ENCODE measurements at regions not wholly inside any gene's neighbourhood (a gene's known extent, or its start where the extent isn't known, plus 50 kb on each side); places are given as distances from the start of the nearest gene placed in this dataset.

- no peak overlapping the region for H3K4me3 ChIP-seq
- no peaks in the 10 kb centered on the region for H3K36me3 ChIP-seq
- no peaks in the 10 kb centered on the region for H3K4me1 ChIP-seq
- 61 to 75% (median 71%) methylated on average over 4 of the region's 4 CpGs for WGBS, 5 donors
- peaks cover 0 to 14% (median 0%) of the 10 kb centered on the region in 7 donors for H3K27me3 ChIP-seq (replicated peaks in 1 of 7)
- no peak for TF ChIP-seq CTCF (IDR thresholded peaks at IDR 0.05 in 8 of 11, conservative IDR thresholded peaks at IDR 0.05 in 3 of 11)
- H3K27ac ChIP-seq = no peak overlapping the region
- intact Hi-C loops (cut with DNase I; ENCODE audit: low total_unique reads) = no loop called here
- peaks cover 3 to 39% (median 31%) of the 10 kb centered on the region in 8 donors for H3K9me3 ChIP-seq
- no peak for DNase-seq
Observed at GRCh38 chr5:71859515-71859914, 140.4 kb downstream of the CARTPT start.

- intact Hi-C loops (cut with DNase I; ENCODE audit: low total_unique reads) = no loop called here
- no peak for DNase-seq
- Histone ChIP-seq H3K4me1 (no peaks in the 10 kb centered on the region), H3K27ac (no peak overlapping the region), H3K4me3 (no peak overlapping the region), H3K27me3 (replicated peaks in 1 of 7) (peaks cover 0 to 16% (median 0%) of the 10 kb centered on the region in 7 donors), H3K36me3 (no peaks in the 10 kb centered on the region), H3K9me3 (peaks cover 3 to 34% (median 25%) of the 10 kb centered on the region in 8 donors)
- WGBS, 5 donors = 70 to 86% (median 79%) methylated on average over 3 of the region's 3 CpGs
- TF ChIP-seq CTCF (IDR thresholded peaks at IDR 0.05 in 8 of 11, conservative IDR thresholded peaks at IDR 0.05 in 3 of 11) = no peak
- no peak for TF ChIP-seq POLR2A (IDR thresholded peaks at IDR 0.05)
- no peak for TF ChIP-seq POLR2AphosphoS5 (IDR thresholded peaks at IDR 0.05)
Observed at GRCh38 chr5:71860048-71860447, 141.0 kb downstream of the CARTPT start.

DNA sequence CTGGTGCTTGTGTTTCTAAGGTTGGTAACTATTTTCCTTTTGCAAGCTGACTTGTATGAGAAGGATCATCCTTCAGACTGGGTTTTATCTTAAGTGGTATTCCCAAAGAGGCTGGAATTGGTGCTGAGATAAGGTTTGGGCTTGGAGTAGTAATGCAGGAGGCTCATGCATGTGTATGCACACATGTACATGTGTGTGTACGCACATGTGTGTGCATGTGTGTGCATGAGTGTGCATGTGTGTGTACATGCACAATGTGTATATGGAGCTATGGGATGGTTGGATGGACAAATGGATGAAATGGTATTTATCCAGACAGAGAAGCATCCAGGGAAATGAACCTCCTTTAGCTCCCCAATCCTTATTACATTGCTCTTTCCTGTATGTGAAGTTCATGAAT, 142.6 kb downstream of the CARTPT start:
- intact Hi-C loops (cut with DNase I; ENCODE audit: low total_unique reads) = no loop called here
- Histone ChIP-seq H3K4me3 (no peak overlapping the region), H3K27ac (no peak overlapping the region), H3K36me3 (no peaks in the 10 kb centered on the region), H3K9me3 (peaks cover 0 to 18% (median 9%) of the 10 kb centered on the region in 8 donors), H3K4me1 (no peaks in the 10 kb centered on the region), H3K27me3 (replicated peaks in 1 of 7) (peaks cover 0 to 18% (median 0%) of the 10 kb centered on the region in 7 donors)
- WGBS, 5 donors = 0 to 82% (median 75%) methylated on average over 1 of the region's 1 CpG; no CpG with 5 or more reads in 1 of the 5 donors
- TF ChIP-seq POLR2A (IDR thresholded peaks at IDR 0.05) = no peak
- no peak for TF ChIP-seq CTCF (IDR thresholded peaks at IDR 0.05 in 8 of 11, conservative IDR thresholded peaks at IDR 0.05 in 3 of 11)
- TF ChIP-seq POLR2AphosphoS5 (IDR thresholded peaks at IDR 0.05) = no peak
- no peak for DNase-seq

DNA sequence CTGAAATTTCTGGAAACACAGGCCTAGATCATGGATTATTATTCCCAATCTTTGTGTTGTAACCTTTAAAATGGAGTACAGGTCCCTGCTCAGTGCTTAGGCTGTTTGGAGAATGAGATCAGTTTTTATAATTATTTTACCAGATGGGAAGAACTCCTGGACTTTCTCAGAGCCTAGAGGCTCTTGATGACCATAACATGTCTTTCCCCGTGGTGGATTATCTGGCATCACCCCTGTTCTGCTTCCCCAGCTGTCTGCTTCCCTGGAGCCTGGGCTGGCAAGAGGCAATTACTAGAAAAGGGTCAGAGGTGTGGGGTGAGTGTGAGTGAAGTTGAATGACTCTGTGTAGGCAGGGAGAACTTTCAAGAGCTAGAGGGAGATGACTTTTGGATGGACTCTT, 143.0 kb downstream of the CARTPT start:
- Histone ChIP-seq H3K27ac (no peak overlapping the region), H3K27me3 (replicated peaks in 1 of 7) (peaks cover 0 to 18% (median 0%) of the 10 kb centered on the region in 7 donors), H3K36me3 (no peaks in the 10 kb centered on the region), H3K4me3 (no peak overlapping the region), H3K9me3 (peaks cover 0 to 14% (median 6%) of the 10 kb centered on the region in 8 donors), H3K4me1 (no peaks in the 10 kb centered on the region)
- TF ChIP-seq POLR2A (IDR thresholded peaks at IDR 0.05) (no peak), POLR2AphosphoS5 (IDR thresholded peaks at IDR 0.05) (no peak), CTCF (IDR thresholded peaks at IDR 0.05 in 8 of 11, conservative IDR thresholded peaks at IDR 0.05 in 3 of 11) (no peak)
- 67 to 82% (median 71%) methylated on average over 1 of the region's 1 CpG for WGBS, 5 donors
- intact Hi-C loops (cut with DNase I; ENCODE audit: low total_unique reads) = no loop called here
- no peak for DNase-seq

All from spleen (tissue), 11 donors.